ENCODE measurements at regions not wholly inside any gene's neighbourhood (a gene's known extent, or its start where the extent isn't known, plus 50 kb on each side); places are given as distances from the start of the nearest gene placed in this dataset.

GRCh38 chr9:518540-518939 is 303.9 kb downstream of the DOCK8 start:
- TF ChIP-seq POLR2AphosphoS5 (IDR thresholded peaks at IDR 0.05) (no peak), CTCF (IDR thresholded peaks at IDR 0.05 in 8 of 11, conservative IDR thresholded peaks at IDR 0.05 in 3 of 11) (no peak), POLR2A (IDR thresholded peaks at IDR 0.05) (no peak)
